Tibial nerve (tissue), 4 donors: ENCODE measurements at regions not wholly inside any gene's neighbourhood (a gene's known extent, or its start where the extent isn't known, plus 50 kb on each side); places are given as distances from the start of the nearest gene placed in this dataset.
"Not testable (repeated sequence)": the region's sequence is repeated elsewhere in the genome, so short reads cannot be mapped to it uniquely, and the experiment has no call there.

ENCODE experiments used
- DNase-seq, 2 donors: peaks; one replicate each; pipeline ENCODE4 v3.0.0-alpha.2; 2019; ENCODE audit warnings: low spot score in 2 of 2
- H3K27ac ChIP-seq, 4 donors: fragments of 200-600 bp; sonication (generic) in 3 of 4; one replicate each; pipeline ENCODE4 v1.5.1; 2017 to 2019; ENCODE audit warnings: mild to moderate bottlenecking in 1 of 4
- H3K27me3 ChIP-seq, 2 donors: fragments of 200-600 bp; sonication (generic) in 1 of 2; one replicate each; pipeline versions ENCODE4 v1.5.1 to v1.6.0; 2017 to 2019
- H3K36me3 ChIP-seq, 3 donors: fragments of 200-600 bp; sonication (generic); one replicate each; pipeline ENCODE4 v1.5.1; 2018 to 2019
- H3K4me1 ChIP-seq, 4 donors: fragments of 200-600 bp; sonication (generic) in 3 of 4; one replicate each; pipeline ENCODE4 v1.5.1; 2017 to 2019
- H3K4me3 ChIP-seq, 4 donors: fragments of 200-600 bp; sonication (generic) in 3 of 4; one replicate each; pipeline ENCODE4 v1.5.1; 2017 to 2019; ENCODE audit warnings: mild to moderate bottlenecking in 1 of 4, moderate library complexity in 1 of 4
- H3K9me3 ChIP-seq, 4 donors: fragments of 200-600 bp; sonication (generic) in 3 of 4; one replicate each; pipeline ENCODE4 v1.5.1; 2017 to 2019
- CTCF ChIP-seq, 5 experiments: fragments of 200-600 bp in 3 of 5; fragments of 450-650 bp in 2 of 5; sonication (generic) in 3 of 5; IDR thresholded peaks; one replicate each; pipeline ENCODE4 v1.5.1; 2016 to 2019; ENCODE audit warnings: antibody characterized with exemption in 5 of 5, mild to moderate bottlenecking in 3 of 5, moderate library complexity in 2 of 5
- EP300 ChIP-seq, 2 donors: sonication (generic); formaldehyde crosslinking; IDR thresholded peaks; one replicate each; pipeline ENCODE4 v1.6.1; 2017; ENCODE audit warnings: antibody characterized with exemption in 2 of 2, mild to moderate bottlenecking in 1 of 2
- POLR2A ChIP-seq, 2 donors: fragments of 450-650 bp; IDR thresholded peaks; one replicate each; pipeline ENCODE4 v1.6.1; 2017; ENCODE audit warnings: antibody characterized with exemption in 2 of 2, mild to moderate bottlenecking in 2 of 2, moderate library complexity in 2 of 2
- WGBS, 2 donors: methylation state at CpG; one replicate each; pipeline ENCODE4 v1.1.5; 2018; 5-methylcytosine and 5-hydroxymethylcytosine counted together

GRCh38 chr2:187684174-187684573 lies 129.9 kb upstream of the TFPI start:
- Histone ChIP-seq H3K36me3 (no peaks in the 10 kb centered on the region), H3K4me3 (no peak overlapping the region), H3K27ac (no peak overlapping the region), H3K27me3 (no peaks in the 10 kb centered on the region), H3K9me3 (no peaks in the 10 kb centered on the region), H3K4me1 (no peaks in the 10 kb centered on the region)
- DNase-seq, result no peak
- 50 to 57% methylated on average over 1 of the region's 1 CpG for WGBS, 2 donors
- TF ChIP-seq POLR2A (IDR thresholded peaks at IDR 0.05), result no peak
- TF ChIP-seq CTCF (IDR thresholded peaks at IDR 0.05), result no peak
- TF ChIP-seq EP300 (IDR thresholded peaks at IDR 0.05), result no peak

- Histone ChIP-seq H3K27me3 (no peaks in the 10 kb centered on the region), H3K4me3 (no peak overlapping the region), H3K27ac (no peak overlapping the region), H3K4me1 (no peaks in the 10 kb centered on the region), H3K9me3 (no peaks in the 10 kb centered on the region), H3K36me3 (no peaks in the 10 kb centered on the region)
- TF ChIP-seq EP300 (IDR thresholded peaks at IDR 0.05) (no peak), CTCF (IDR thresholded peaks at IDR 0.05) (no peak), POLR2A (IDR thresholded peaks at IDR 0.05) (no peak)
- no peak for DNase-seq
- WGBS, 2 donors, result 90% methylated on average over 6 of the region's 6 CpGs
These were observed 132.3 kb upstream of the TFPI start for GRCh38 chr2:187686416-187687024.

DNA sequence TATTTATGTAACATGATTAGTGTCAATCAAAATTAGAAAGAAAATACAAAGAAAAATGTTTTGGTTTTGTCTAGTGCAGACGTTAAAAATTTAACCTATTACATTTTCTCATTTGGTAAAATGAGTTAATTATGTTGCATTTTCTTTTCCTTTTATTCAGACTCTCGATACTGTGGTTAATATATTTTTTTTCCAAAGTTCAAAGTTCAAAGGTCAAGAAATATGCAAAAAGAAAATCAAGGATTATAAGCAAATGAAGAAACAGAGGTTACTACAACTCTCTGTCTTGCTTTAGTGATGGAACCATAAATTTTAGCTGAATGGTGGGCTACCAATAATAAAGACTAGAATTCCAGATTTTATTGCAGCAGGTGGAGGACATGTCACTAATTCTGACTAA lies 133.3 kb upstream of the TFPI start:
- Histone ChIP-seq H3K9me3 (no peaks in the 10 kb centered on the region), H3K36me3 (no peaks in the 10 kb centered on the region), H3K27ac (no peak overlapping the region), H3K4me1 (no peaks in the 10 kb centered on the region), H3K4me3 (no peak overlapping the region), H3K27me3 (no peaks in the 10 kb centered on the region)
- TF ChIP-seq EP300 (IDR thresholded peaks at IDR 0.05) (no peak), POLR2A (IDR thresholded peaks at IDR 0.05) (no peak), CTCF (IDR thresholded peaks at IDR 0.05) (no peak)
- WGBS, 2 donors, result 44 to 58% methylated on average over 2 of the region's 2 CpGs
- DNase-seq, result no peak

GRCh38 chr2:187689372-187689771 lies 135.1 kb upstream of the TFPI start:
- no peak overlapping the region for H3K4me3 ChIP-seq
- H3K9me3 ChIP-seq, result no peaks in the 10 kb centered on the region
- H3K36me3 ChIP-seq, result no peaks in the 10 kb centered on the region
- no peaks in the 10 kb centered on the region for H3K27me3 ChIP-seq
- DNase-seq, result no peak
- H3K4me1 ChIP-seq, result no peaks in the 10 kb centered on the region
- H3K27ac ChIP-seq, result no peak overlapping the region
- TF ChIP-seq POLR2A (IDR thresholded peaks at IDR 0.05) (no peak), EP300 (IDR thresholded peaks at IDR 0.05) (no peak), CTCF (IDR thresholded peaks at IDR 0.05) (no peak)

- WGBS, 2 donors, result 83 to 91% methylated on average over 3 of the region's 3 CpGs
- H3K4me1 ChIP-seq, result no peaks in the 10 kb centered on the region
- no peak overlapping the region for H3K4me3 ChIP-seq
- H3K36me3 ChIP-seq, result no peaks in the 10 kb centered on the region
- no peaks in the 10 kb centered on the region for H3K9me3 ChIP-seq
- no peak overlapping the region for H3K27ac ChIP-seq
- no peak for TF ChIP-seq EP300 (IDR thresholded peaks at IDR 0.05)
- no peak for TF ChIP-seq CTCF (IDR thresholded peaks at IDR 0.05)
- no peak for TF ChIP-seq POLR2A (IDR thresholded peaks at IDR 0.05)
- DNase-seq, result no peak
- no peaks in the 10 kb centered on the region for H3K27me3 ChIP-seq
These were observed 139.7 kb upstream of the TFPI start for GRCh38 chr2:187693923-187694322.

DNA sequence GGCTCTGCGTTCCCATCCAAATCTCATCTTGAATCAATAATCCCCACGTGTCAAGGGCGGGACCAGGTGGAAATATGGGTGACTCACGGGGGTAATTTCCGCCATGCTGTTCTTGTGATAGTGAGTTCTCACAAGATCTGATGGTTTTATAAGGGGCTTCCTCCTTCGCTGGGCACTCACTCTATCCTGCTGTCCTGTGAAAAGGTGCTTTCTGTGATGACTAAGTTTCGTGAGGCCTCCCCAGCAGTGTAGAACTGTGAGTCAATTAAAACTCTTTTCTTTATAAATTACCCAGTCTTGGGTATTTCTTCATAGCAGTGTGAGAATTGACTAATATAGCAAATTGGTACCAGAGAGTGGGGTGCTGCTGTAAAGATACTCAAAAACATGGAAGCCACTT lies 142.4 kb upstream of the TFPI start:
- not testable (repeated sequence) for H3K27ac ChIP-seq, H3K27me3 ChIP-seq, H3K9me3 ChIP-seq, H3K4me1 ChIP-seq, DNase-seq, H3K36me3 ChIP-seq, H3K4me3 ChIP-seq
- WGBS, 2 donors, result 90 to 93% methylated on average over 7 of the region's 7 CpGs
